A673 (cell line): ENCODE measurements at regions not wholly inside any gene's neighbourhood (a gene's known extent, or its start where the extent isn't known, plus 50 kb on each side); places are given as distances from the start of the nearest gene placed in this dataset.

Experiments used
- EZH2 ChIP-seq: fragments of 200-600 bp; sonication (generic); IDR thresholded peaks from 2 replicates; pipeline ENCODE4 v1.6.1; 2017; ENCODE audit warnings: borderline replicate concordance, low read depth, mild to moderate bottlenecking, mixed read lengths, antibody characterized with exemption, low read length; ENCODE audit not compliant: poor library complexity, severe bottlenecking
- TF ChIP-seq, protein P1 (sequence below): fragments of 300-800, 200-600 bp; sonication (generic); conservative IDR thresholded peaks from 2 replicates; pipeline ENCODE4 v1.5.1; 2017; ENCODE audit warnings: low read depth, mild to moderate bottlenecking, antibody characterized with exemption, low read length, moderate library complexity, mixed read lengths

GRCh38 chr5:135695656-135696313 is 117.0 kb upstream of the CXCL14 start:
- TF ChIP-seq EZH2, result no peak
- TF ChIP-seq, protein P1, sequence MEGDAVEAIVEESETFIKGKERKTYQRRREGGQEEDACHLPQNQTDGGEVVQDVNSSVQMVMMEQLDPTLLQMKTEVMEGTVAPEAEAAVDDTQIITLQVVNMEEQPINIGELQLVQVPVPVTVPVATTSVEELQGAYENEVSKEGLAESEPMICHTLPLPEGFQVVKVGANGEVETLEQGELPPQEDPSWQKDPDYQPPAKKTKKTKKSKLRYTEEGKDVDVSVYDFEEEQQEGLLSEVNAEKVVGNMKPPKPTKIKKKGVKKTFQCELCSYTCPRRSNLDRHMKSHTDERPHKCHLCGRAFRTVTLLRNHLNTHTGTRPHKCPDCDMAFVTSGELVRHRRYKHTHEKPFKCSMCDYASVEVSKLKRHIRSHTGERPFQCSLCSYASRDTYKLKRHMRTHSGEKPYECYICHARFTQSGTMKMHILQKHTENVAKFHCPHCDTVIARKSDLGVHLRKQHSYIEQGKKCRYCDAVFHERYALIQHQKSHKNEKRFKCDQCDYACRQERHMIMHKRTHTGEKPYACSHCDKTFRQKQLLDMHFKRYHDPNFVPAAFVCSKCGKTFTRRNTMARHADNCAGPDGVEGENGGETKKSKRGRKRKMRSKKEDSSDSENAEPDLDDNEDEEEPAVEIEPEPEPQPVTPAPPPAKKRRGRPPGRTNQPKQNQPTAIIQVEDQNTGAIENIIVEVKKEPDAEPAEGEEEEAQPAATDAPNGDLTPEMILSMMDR, result no peak
